ENCODE measurements at regions not wholly inside any gene's neighbourhood (a gene's known extent, or its start where the extent isn't known, plus 50 kb on each side); places are given as distances from the start of the nearest gene placed in this dataset.

GRCh38 chr5:109945723-109946480, 256.2 kb downstream of the MAN2A1 start:
- Histone ChIP-seq H3K9me3 (replicated peaks; ENCODE audit: control insufficient read depth, insufficient read depth, low read length) (no peaks in the 10 kb centered on the region), H3K4me3 (replicated peaks in 1 of 3; ENCODE audit: insufficient read depth in 1 of 3, low read depth in 1 of 3, low read length in 3 of 3) (no peak overlapping the region), H2AFZ (ENCODE audit: low read depth, low read length) (no peak overlapping the region), H3K27me3 (ENCODE audit: control insufficient read depth in 2 of 2, insufficient read depth in 2 of 2, low read length in 2 of 2) (no peaks in the 10 kb centered on the region), H4K20me1 (replicated peaks; ENCODE audit: control insufficient read depth, extremely low read depth, insufficient read depth, low read length) (no peaks in the 10 kb centered on the region), H3K4me1 (ENCODE audit: control insufficient read depth, extremely low read depth, insufficient read depth, low read length) (no peaks in the 10 kb centered on the region), H3K36me3 (ENCODE audit: control insufficient read depth in 2 of 2, extremely low read depth in 1 of 2, insufficient read depth in 2 of 2, low read length in 2 of 2) (no peaks in the 10 kb centered on the region), H3K9ac (replicated peaks; ENCODE audit: extremely low read depth, insufficient read depth, low read length) (no peak overlapping the region), H3K27ac (ENCODE audit: insufficient read depth, low read depth, low read length) (no peak overlapping the region), H3K79me2 (ENCODE audit: control insufficient read depth, insufficient read depth, low read length) (no peaks in the 10 kb centered on the region), H3K9me1 (replicated peaks; ENCODE audit: control insufficient read depth, extremely low read depth, insufficient read depth, low read length) (no peaks in the 10 kb centered on the region), H3K4me2 (ENCODE audit: insufficient read depth, low read length) (no peak overlapping the region)
- no TSS peak for BruUV-seq (replicated peaks)
- no peak for DNase-seq (ENCODE audit: low read depth, low spot score)
- FAIRE-seq, result no peak
- intact Hi-C loops (cut with micrococcal nuclease) (no loop called here), dilution Hi-C loops (cut with MboI; ENCODE audit: extremely low pct_ligation_motif_present, low sequenced_read_pairs) (no loop called here)
- ChIA-PET POLR2A (no interaction called here), CTCF (no interaction called here)
- no peak for TF ChIP-seq MYC (IDR thresholded peaks at IDR 0.05; ENCODE audit: low read depth, low read length)
- TF ChIP-seq CTCF (IDR thresholded peaks at IDR 0.05; ENCODE audit: extremely low read depth in 1 of 2, insufficient read depth in 1 of 2, low read depth in 1 of 2, low read length in 2 of 2), result no peak
- TF ChIP-seq POLR2A (IDR thresholded peaks at IDR 0.05; ENCODE audit: low read depth, low read length), result no peak
- no peak for TF ChIP-seq JUN (IDR thresholded peaks at IDR 0.05; ENCODE audit: borderline replicate concordance, insufficient read depth, insufficient read length, low read depth)
- TF ChIP-seq, protein P1, sequence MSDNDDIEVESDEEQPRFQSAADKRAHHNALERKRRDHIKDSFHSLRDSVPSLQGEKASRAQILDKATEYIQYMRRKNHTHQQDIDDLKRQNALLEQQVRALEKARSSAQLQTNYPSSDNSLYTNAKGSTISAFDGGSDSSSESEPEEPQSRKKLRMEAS (IDR thresholded peaks at IDR 0.05; ENCODE audit: insufficient read depth, insufficient read length), result no peak
- no peak for TF ChIP-seq FOS (IDR thresholded peaks at IDR 0.05; ENCODE audit: borderline replicate concordance, insufficient read depth, low read length)
- TF ChIP-seq EZH2 (IDR thresholded peaks at IDR 0.05; ENCODE audit: borderline replicate concordance, low read depth, low read length, severe bottlenecking), result no peak
- TF ChIP-seq POLR2AphosphoS5 (IDR thresholded peaks at IDR 0.05; ENCODE audit: insufficient read depth, low read depth, low read length), result no peak
- TF ChIP-seq GATA2 (IDR thresholded peaks at IDR 0.05; ENCODE audit: insufficient read depth, insufficient read length, low read depth, low read length), result no peak

All from endothelial cell of umbilical vein (primary cell).